ENCODE measurements at regions not wholly inside any gene's neighbourhood (a gene's known extent, or its start where the extent isn't known, plus 50 kb on each side); places are given as distances from the start of the nearest gene placed in this dataset.

- Histone ChIP-seq H3K23ac (ENCODE audit: insufficient read length) (no peak overlapping the region), H2AFZ (ENCODE audit: low read length) (no peak overlapping the region), H4K91ac (replicated peaks; ENCODE audit: insufficient read length, low read length) (no peak overlapping the region), H3K27me3 (replicated peaks in 1 of 4; ENCODE audit: control insufficient read depth in 3 of 4, extremely low read depth in 1 of 4, insufficient read depth in 3 of 4, low read length in 3 of 4) (peaks cover 20 to 33% (median 32%) of the 10 kb centered on the region in 4 experiments), H3K79me2 (ENCODE audit: control insufficient read depth in 1 of 2, insufficient read depth in 2 of 2, low read length in 2 of 2) (no peaks in the 10 kb centered on the region), H2BK20ac (ENCODE audit: low read length) (no peak overlapping the region), H2BK120ac (replicated peaks; ENCODE audit: low read depth, low read length) (no peak overlapping the region), H3K4me1 (replicated peaks in 1 of 4; ENCODE audit: control insufficient read depth in 3 of 4, insufficient read depth in 4 of 4, low read length in 3 of 4) (peaks cover 0 to 7% (median 4%) of the 10 kb centered on the region in 4 experiments; a peak in 4 of 7 replicates), H3K23me2 (ENCODE audit: low read depth, low read length) (peaks cover 2% of the 10 kb centered on the region; the same call in 1 of the 2 replicates), H3K36me3 (ENCODE audit: control insufficient read depth in 2 of 4, insufficient read depth in 4 of 4, low read length in 3 of 4) (peaks cover 0 to 6% (median 0%) of the 10 kb centered on the region in 4 experiments; a peak in 1 of 8 replicates), H4K20me1 (replicated peaks in 1 of 2; ENCODE audit: control insufficient read depth in 1 of 2, insufficient read depth in 2 of 2, low read length in 2 of 2) (no peaks in the 10 kb centered on the region), H2BK5ac (ENCODE audit: low read depth, low read length) (no peak overlapping the region), H3K9me3 (ENCODE audit: insufficient read depth in 2 of 2, low read depth in 1 of 2, low read length in 1 of 2) (peaks cover 0 to 5% of the 10 kb centered on the region in 2 experiments; a peak in 1 of 4 replicates), H3K56ac (replicated peaks; ENCODE audit: insufficient read length, low read depth, low read length) (no peak overlapping the region), H3K79me1 (ENCODE audit: low read depth, low read length) (no peaks in the 10 kb centered on the region), H4K8ac (ENCODE audit: extremely low read depth, insufficient read depth, low read length) (no peak overlapping the region), H2BK15ac (ENCODE audit: low read length) (no peak overlapping the region), H3K9ac (replicated peaks in 1 of 4; ENCODE audit: extremely low read depth in 1 of 4, low read depth in 3 of 4, low read length in 3 of 4) (no peak overlapping the region), H4K5ac (ENCODE audit: insufficient read length, low read depth, low read length) (no peak overlapping the region), H3K27ac (ENCODE audit: low read depth, low read length) (no peak overlapping the region), H3K4me3 (ENCODE audit: extremely low read depth in 1 of 4, insufficient read depth in 2 of 4, low read depth in 3 of 4, low read length in 4 of 4) (peak overlapping the region in 3 of 4 experiments; percentile 11 to 59 (median 23); a peak in 4 of 8 replicates), H2AK5ac (ENCODE audit: low read depth, low read length) (no peak overlapping the region), H3K4ac (replicated peaks; ENCODE audit: insufficient read length, low read depth, low read length) (no peak overlapping the region), H3K14ac (ENCODE audit: insufficient read length) (no peak overlapping the region), H2BK12ac (ENCODE audit: low read depth, low read length) (no peak overlapping the region), H3K18ac (ENCODE audit: extremely low read depth, low read length) (no peak overlapping the region), H3K4me2 (ENCODE audit: insufficient read depth in 1 of 2, low read depth in 2 of 2, low read length in 2 of 2) (peak overlapping the region; percentile 70 to 80)
- WGBS, 2 experiments (ENCODE audit: extremely low coverage in 1 of 2, insufficient coverage in 1 of 2, insufficient read length in 1 of 2, insufficient replicate concordance in 2 of 2, low coverage in 1 of 2, low lambda C conversion rate in 2 of 2, missing lambda C conversion rate in 1 of 2) = 31% methylated on average over 65 of the region's 74 CpGs; no CpG with 5 or more reads in 1 of the 2 experiments
- peak in 1 of 2 experiments; percentile 69 for DNase-seq (ENCODE audit: low read depth in 1 of 2, low spot score in 2 of 2)
- no peak for FAIRE-seq
- CTCF ChIA-PET (ENCODE audit: partially characterized antibody) = interaction anchor here (0.5 to 3.9 kb wide), 54 partner anchors 10 to 593 kb away, joined by 3 to 82 read pairs (median 4); partner anchors contain the start of gene PCDH8
- POLR2A ChIA-PET (ENCODE audit: partially characterized antibody) = interaction anchor here (1.6 to 2.3 kb wide), 2 partner anchors 354 to 549 kb away, joined by 4 to 20 read pairs; partner anchors contain the start of genes PCDH8 and SUGT1
- TF ChIP-seq SUZ12 (IDR thresholded peaks at IDR 0.05; ENCODE audit: low read length) (peak; percentile 33; the same call in 1 of the 2 replicates), SIN3A (conservative IDR thresholded peaks at IDR 0.05 in 1 of 2, IDR thresholded peaks at IDR 0.05 in 1 of 2; ENCODE audit: low read depth in 1 of 2, low read length in 2 of 2) (0 out of 4 replicates have a peak, but pooled peaks of 1 of the 2 experiments have one; percentile 10), CHD2 (IDR thresholded peaks at IDR 0.05; ENCODE audit: low read length) (no peak), RBBP5 (IDR thresholded peaks at IDR 0.05; ENCODE audit: borderline replicate concordance, low read depth, low read length) (0 out of 2 replicates have a peak, but pooled peaks have one; percentile 38), RAD21 (IDR thresholded peaks at IDR 0.05 in 1 of 2, conservative IDR thresholded peaks at IDR 0.05 in 1 of 2; ENCODE audit: low read depth in 2 of 2, low read length in 2 of 2) (peak; percentile 71 to 78), SAP30 (IDR thresholded peaks at IDR 0.05; ENCODE audit: insufficient read depth, insufficient replicate concordance, low read length) (no peak), MAX (IDR thresholded peaks at IDR 0.05) (peak; percentile 89), E2F6 (IDR thresholded peaks at IDR 0.05) (peak; percentile 85), POLR2AphosphoS5 (IDR thresholded peaks at IDR 0.05; ENCODE audit: low read depth, low read length) (no peak)
Observed at GRCh38 chr13:53201454-53202225, 173.0 kb downstream of the OLFM4 start.
